ENCODE measurements at regions not wholly inside any gene's neighbourhood (a gene's known extent, or its start where the extent isn't known, plus 50 kb on each side); places are given as distances from the start of the nearest gene placed in this dataset.
"Not testable (repeated sequence)": the region's sequence is repeated elsewhere in the genome, so short reads cannot be mapped to it uniquely, and the experiment has no call there.

DNA sequence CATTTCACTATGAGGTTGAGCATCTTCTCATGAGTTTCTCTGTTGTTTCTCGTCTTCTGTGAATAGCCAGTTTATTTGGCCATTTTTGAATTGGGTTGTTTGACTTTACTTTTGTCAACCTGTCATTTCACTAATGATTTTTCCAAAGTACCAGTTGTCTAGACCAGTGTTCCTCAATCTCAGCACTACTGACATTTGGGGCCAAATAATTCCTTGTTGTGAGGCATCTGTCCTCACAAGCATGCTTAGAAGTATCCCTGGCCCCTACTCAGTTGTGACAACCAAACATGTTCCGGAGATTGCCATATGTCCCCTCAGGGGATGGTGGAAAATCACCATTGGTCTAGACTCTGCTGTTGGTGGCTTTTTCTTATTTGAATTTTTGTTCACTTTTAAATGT, 87.7 kb upstream of the GNAZ start:
- no peaks in the 10 kb centered on the region for H3K36me3 Mint-ChIP-seq
- no peak for DNase-seq
- POLR2A ChIA-PET: no interaction called here

DNA sequence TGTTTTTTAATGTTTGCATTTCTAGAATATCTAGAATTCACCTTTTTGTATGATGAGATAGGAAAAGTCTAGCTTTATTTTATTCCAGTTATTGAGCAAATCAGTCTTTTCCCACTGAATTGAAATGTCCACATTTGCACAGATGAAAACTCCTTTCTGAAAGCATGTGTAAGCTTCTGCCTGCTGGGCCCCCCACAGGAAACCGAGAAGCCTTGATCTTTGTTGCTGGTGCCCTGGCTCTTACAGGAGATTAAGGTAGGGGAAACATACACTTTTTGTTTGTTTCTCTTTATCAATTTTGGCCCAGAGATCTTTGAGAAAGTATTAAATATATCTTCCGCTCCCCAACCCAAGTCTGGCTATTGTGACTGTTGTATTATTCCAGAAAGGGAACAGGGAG, 87.2 kb upstream of the GNAZ start:
- ATAC-seq (ENCODE audit: low read depth): no peak
- POLR2A ChIA-PET: no interaction called here
- Mint-ChIP-seq H3K27ac (no peak overlapping the region), H3K4me1 (peaks cover 2% of the 10 kb centered on the region), H3K36me3 (no peaks in the 10 kb centered on the region), H3K9me3 (peaks cover 11% of the 10 kb centered on the region), H3K4me3 (no peak overlapping the region), H3K27me3 (peaks cover 5% of the 10 kb centered on the region)
- no peak for DNase-seq

More for the DNA sequence above, 87.7 kb upstream of the GNAZ start:
- Mint-ChIP-seq H3K4me1 (peaks cover 2% of the 10 kb centered on the region), H3K9me3 (peaks cover 11% of the 10 kb centered on the region), H3K27me3 (peaks cover 2% of the 10 kb centered on the region), H3K4me3 (no peak overlapping the region), H3K27ac (no peak overlapping the region)
- ATAC-seq (ENCODE audit: low read depth): no peak

DNA sequence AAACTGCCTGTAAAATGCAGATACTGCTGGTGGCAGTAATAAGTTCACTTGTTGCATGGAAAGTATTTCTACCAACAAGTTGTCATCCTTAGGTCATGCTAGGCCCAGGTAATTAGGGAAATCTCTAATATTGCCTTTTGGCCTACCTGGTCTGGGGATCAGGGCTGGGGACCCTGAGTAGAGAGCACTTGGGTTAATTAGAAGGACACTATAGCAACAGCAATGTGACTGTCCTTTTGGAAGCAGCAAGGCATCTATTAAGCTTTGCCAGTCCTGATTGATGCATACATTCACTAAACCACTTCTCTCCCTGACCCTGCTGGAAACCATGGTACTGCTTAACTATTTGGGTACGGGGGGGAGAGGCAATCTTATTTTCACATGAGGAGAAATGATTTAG, 86.5 kb upstream of the GNAZ start:
- Mint-ChIP-seq H3K27ac (no peak overlapping the region), H3K4me1 (peaks cover 2% of the 10 kb centered on the region), H3K4me3 (no peak overlapping the region), H3K36me3 (no peaks in the 10 kb centered on the region), H3K9me3 (peaks cover 11% of the 10 kb centered on the region), H3K27me3 (peaks cover 8% of the 10 kb centered on the region)
- ATAC-seq (ENCODE audit: low read depth) (no peak), DNase-seq (no peak)
- POLR2A ChIA-PET: no interaction called here

DNA sequence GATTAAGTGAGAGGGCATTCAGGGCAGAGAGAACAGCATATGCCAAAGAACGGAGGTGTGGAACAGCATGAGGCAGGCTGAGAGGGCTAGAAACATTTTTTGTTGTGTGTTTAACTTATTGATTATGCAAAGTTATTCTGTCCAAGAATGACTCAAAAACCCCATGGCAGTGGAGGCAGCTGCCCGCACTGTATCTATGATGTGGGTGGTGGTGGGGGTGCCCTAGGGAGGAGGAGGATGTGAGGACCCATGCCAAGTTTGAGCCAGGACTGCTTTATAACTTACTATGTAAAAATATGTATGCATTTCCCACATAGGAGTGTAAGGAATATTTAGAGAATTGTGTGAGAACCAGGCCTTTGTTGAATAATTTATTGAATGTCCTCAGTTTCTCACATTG, 85.4 kb upstream of the GNAZ start:
- Mint-ChIP-seq H3K36me3 (no peaks in the 10 kb centered on the region), H3K4me3 (no peak overlapping the region), H3K27ac (no peak overlapping the region), H3K27me3 (peaks cover 12% of the 10 kb centered on the region), H3K4me1 (peaks cover 2% of the 10 kb centered on the region), H3K9me3 (peaks cover 8% of the 10 kb centered on the region)
- POLR2A ChIA-PET: no interaction called here
- no peak for ATAC-seq (ENCODE audit: low read depth)
- no peak for DNase-seq

DNA sequence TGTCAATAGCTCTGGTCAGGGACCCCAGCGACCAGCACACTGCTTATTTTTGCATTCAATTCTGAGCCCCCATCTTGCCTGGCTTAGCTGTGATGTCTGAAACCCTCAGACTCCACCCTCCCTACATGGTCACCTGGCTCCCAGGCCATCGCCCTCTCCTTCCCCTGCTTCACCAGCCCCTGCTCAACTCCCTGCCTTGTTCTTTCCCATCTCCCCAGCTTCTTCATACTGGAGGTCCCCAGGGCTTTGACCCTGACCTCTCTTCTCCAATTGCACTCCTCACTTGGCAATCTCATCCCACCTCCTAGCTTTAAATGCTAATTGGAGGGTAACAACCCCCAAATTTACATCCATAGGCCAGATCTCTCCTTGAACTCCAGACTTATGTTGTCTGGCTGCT, 84.3 kb upstream of the GNAZ start:
- H3K27ac Mint-ChIP-seq: no peak overlapping the region
- peaks cover 19% of the 10 kb centered on the region for H3K27me3 Mint-ChIP-seq
- no peak overlapping the region for H3K4me3 Mint-ChIP-seq
- no peak for DNase-seq
- H3K9me3 Mint-ChIP-seq: peaks cover 3% of the 10 kb centered on the region
- POLR2A ChIA-PET: no interaction called here
- no peak for ATAC-seq (ENCODE audit: low read depth)
- H3K36me3 Mint-ChIP-seq: no peaks in the 10 kb centered on the region
- peaks cover 2% of the 10 kb centered on the region for H3K4me1 Mint-ChIP-seq

DNA sequence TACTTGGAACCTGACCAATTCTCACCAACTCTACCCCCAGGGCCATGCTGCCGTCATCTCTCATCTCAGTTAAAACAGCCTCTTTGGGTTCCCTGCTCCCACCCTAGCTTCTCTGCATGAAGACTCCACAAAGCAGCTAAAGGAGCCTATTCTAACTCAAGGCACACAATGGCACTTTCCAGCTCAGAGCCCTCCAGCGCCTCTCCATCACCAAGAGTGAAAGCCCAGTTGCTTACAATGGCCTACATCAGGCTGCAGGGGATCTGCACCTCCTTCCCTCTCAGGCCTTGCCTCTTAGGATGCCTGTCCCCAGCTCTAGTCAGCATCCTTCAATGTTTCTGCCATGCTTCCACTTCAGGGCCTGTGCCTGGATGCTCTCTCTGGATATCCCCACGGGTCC, 83.7 kb upstream of the GNAZ start:
- no peaks in the 10 kb centered on the region for H3K36me3 Mint-ChIP-seq
- no peak overlapping the region for H3K4me3 Mint-ChIP-seq
- H3K9me3 Mint-ChIP-seq: peaks cover under 1% of the 10 kb centered on the region
- no peak overlapping the region for H3K27ac Mint-ChIP-seq
- ATAC-seq (ENCODE audit: low read depth): no peak
- POLR2A ChIA-PET: no interaction called here
- no peak for DNase-seq
- peaks cover 20% of the 10 kb centered on the region for H3K27me3 Mint-ChIP-seq
- peaks cover 2% of the 10 kb centered on the region for H3K4me1 Mint-ChIP-seq

DNA sequence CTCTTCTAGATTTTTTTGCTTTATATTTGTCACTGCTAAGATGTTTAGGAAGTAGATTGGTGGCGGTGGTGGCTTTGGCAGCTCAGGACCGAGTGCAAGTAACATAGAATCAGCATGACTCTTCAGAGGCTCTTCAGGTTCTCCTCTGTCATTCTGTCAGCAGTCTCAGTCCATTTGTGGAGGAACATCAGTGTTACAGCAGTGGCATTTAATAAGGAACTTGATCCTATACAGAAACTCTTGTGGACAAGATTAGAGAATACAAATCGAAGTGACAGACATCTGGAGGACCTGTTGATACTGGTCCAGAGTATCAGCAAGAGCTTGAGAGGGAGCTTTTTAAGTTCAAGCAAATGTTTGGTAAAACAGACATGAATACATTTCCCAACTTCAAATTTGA, 82.2 kb upstream of the GNAZ start:
- peaks cover 2% of the 10 kb centered on the region for H3K4me1 Mint-ChIP-seq
- ATAC-seq (ENCODE audit: low read depth) (no peak), DNase-seq (no peak)
- H3K27ac Mint-ChIP-seq: no peak overlapping the region
- H3K4me3 Mint-ChIP-seq: no peak overlapping the region
- H3K36me3 Mint-ChIP-seq: no peaks in the 10 kb centered on the region
- POLR2A ChIA-PET: no interaction called here
- peaks cover 20% of the 10 kb centered on the region for H3K27me3 Mint-ChIP-seq
- H3K9me3 Mint-ChIP-seq: no peaks in the 10 kb centered on the region

DNA sequence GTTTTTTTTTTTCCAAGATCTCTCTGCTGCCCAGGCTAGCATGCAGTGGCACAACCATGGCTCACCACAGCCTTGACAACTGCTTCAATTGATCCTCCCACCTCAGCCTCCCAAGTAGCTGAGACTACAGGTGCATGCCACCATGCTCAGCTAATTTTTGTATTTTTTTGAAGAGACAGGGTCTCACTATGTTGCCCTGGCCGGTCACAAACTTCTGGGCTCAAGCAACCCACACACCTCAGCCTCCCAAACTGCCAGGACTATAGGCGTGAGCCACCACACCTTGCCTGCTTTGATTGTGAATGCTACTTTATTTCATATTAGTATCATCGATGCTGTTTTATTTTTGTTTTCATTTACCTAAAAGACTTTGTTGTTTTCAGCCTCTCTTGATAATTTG, 81.5 kb upstream of the GNAZ start:
- Mint-ChIP-seq H3K4me3 (no peak overlapping the region), H3K36me3 (no peaks in the 10 kb centered on the region), H3K4me1 (no peaks in the 10 kb centered on the region), H3K9me3 (no peaks in the 10 kb centered on the region), H3K27me3 (peaks cover 24% of the 10 kb centered on the region), H3K27ac (no peak overlapping the region)
- ATAC-seq (ENCODE audit: low read depth) (no peak), DNase-seq (no peak)
- POLR2A ChIA-PET: no interaction called here

DNA sequence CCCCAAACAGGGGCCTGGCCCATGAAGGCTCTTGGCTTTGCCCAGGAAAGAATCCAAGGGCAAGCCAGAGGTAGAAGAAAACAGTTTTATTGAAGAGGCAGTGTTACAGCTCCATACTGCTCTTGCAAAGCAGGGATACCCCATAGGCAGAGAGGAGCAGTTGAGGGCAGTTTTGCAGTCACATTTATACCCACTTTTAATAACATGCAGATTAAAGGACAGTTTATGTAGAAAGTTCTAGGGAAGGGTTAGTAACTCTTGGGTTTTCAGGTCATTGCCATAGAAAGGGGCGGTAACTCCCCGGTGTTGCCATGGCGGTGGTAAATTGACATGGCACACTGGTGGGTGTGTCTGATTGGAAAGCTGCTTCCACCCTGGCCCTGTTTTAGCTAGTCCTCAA, 80.5 kb upstream of the GNAZ start:
- no peak for DNase-seq
- H3K4me1 Mint-ChIP-seq: no peaks in the 10 kb centered on the region
- POLR2A ChIA-PET: no interaction called here
- ATAC-seq (ENCODE audit: low read depth): no peak
- H3K36me3 Mint-ChIP-seq: no peaks in the 10 kb centered on the region
- H3K4me3 Mint-ChIP-seq: no peak overlapping the region
- H3K27me3 Mint-ChIP-seq: peaks cover 33% of the 10 kb centered on the region
- H3K27ac Mint-ChIP-seq: no peak overlapping the region
- no peaks in the 10 kb centered on the region for H3K9me3 Mint-ChIP-seq

DNA sequence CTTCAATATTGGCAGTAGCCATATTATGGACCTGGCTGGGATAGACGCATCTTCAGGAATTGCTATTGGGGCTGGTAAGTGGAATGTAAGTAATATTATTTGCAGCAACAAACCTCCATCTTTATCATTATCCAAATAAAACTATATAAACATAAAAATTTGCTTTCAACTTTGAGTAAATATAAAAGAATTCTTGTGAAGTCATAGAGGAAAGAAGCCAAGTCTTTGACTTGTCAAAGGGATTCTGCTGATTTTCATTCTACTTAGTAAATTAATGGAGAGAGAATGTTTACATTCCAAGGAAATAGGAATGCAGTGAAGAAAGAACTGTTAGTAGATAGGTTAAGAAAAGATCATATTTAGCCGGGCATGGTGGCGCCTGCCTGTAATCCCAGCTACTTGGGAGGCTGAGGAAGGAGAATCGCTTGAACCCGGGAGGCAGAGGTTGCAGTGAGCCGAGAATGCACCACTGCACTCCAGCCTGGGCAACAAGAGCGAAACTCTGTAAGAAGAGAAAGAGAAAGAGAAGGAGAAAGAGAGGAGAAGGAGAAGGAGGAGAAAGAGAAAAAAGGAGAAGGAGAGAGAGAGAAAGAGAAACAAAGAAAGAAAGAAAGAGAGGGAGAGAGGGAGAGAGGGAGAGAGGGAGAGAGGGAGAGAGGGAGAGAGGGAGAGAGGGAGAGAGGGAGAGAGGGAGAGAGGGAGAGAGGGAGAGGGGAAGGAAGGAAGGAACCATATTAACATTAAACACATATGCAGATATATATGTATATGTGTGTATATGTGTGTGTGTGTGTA, 79.4 kb upstream of the GNAZ start:
- peaks cover 40% of the 10 kb centered on the region for H3K27me3 Mint-ChIP-seq
- H3K36me3 Mint-ChIP-seq; H3K27ac Mint-ChIP-seq; ATAC-seq (ENCODE audit: low read depth); H3K4me3 Mint-ChIP-seq; DNase-seq; POLR2A ChIA-PET; H3K4me1 Mint-ChIP-seq; H3K9me3 Mint-ChIP-seq: not testable (repeated sequence)

DNA sequence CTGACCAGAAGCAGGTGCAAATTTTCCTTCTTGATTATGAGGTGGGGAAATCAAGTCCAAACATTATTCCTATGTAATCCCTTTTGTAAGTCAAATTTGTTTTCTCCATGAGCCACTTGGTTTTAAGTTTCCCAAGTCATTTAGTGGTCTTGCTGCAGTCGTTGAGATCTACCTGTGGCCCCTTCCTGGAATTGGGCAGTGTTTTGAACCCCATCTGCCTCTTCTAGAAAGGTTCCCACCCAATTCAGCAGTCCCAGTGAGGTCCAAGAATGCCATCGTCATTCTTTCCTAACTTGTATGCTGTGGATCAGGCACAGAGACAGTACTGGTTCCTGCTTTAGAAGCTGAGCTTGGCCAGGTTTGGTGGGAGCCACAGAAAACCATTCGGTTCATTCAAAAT, 77.8 kb upstream of the GNAZ start:
- H3K36me3 Mint-ChIP-seq: peaks cover 2% of the 10 kb centered on the region
- no peaks in the 10 kb centered on the region for H3K4me1 Mint-ChIP-seq
- H3K27ac Mint-ChIP-seq: no peak overlapping the region
- no peak overlapping the region for H3K4me3 Mint-ChIP-seq
- ATAC-seq (ENCODE audit: low read depth) (no peak), DNase-seq (no peak)
- peaks cover 47% of the 10 kb centered on the region for H3K27me3 Mint-ChIP-seq
- H3K9me3 Mint-ChIP-seq: peaks cover 8% of the 10 kb centered on the region
- POLR2A ChIA-PET: no interaction called here

DNA sequence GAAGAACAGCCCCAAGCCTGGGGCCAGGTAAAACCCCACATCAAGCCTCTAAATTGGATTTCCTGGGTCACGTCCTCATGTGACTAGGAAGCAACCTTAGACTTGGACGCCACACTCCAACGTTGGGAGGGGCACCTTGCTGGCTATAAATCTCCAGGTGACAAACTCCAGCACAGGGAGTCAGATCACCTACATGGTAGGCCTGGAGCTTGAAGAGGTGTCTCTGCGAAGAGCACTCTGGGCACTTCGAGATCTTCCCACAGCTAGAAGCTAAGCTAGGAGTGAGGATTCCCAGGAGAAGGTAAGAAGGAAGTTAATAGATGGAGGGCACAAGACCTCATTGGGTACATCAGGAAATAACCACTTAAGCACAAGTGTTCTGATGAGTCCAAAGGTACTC, 77.1 kb upstream of the GNAZ start:
- Mint-ChIP-seq H3K27me3 (peaks cover 51% of the 10 kb centered on the region), H3K4me1 (no peaks in the 10 kb centered on the region), H3K36me3 (peaks cover 4% of the 10 kb centered on the region), H3K4me3 (no peak overlapping the region), H3K9me3 (peaks cover 12% of the 10 kb centered on the region), H3K27ac (no peak overlapping the region)
- ATAC-seq (ENCODE audit: low read depth) (no peak), DNase-seq (no peak)
- POLR2A ChIA-PET: no interaction called here

DNA sequence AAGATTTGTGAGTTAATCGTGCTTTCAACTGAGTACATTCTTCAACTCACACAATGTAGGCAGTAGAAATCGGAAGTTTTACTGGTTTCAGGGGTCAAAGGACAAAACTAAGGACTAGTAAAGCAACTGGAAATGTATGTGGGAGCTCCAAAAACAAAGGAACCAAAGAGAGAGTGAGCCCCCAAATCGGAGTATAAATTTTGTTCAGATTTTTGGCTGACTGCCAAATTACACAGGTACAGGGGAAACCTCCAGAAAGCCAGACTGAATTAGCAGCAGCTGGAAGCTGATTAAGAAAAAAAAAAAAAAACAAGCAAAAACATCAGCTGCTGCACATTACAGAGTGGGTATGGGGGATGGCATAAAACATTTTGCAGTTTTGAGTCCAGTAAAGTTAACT, 75.2 kb upstream of the GNAZ start:
- peaks cover 4% of the 10 kb centered on the region for H3K36me3 Mint-ChIP-seq

DNA sequence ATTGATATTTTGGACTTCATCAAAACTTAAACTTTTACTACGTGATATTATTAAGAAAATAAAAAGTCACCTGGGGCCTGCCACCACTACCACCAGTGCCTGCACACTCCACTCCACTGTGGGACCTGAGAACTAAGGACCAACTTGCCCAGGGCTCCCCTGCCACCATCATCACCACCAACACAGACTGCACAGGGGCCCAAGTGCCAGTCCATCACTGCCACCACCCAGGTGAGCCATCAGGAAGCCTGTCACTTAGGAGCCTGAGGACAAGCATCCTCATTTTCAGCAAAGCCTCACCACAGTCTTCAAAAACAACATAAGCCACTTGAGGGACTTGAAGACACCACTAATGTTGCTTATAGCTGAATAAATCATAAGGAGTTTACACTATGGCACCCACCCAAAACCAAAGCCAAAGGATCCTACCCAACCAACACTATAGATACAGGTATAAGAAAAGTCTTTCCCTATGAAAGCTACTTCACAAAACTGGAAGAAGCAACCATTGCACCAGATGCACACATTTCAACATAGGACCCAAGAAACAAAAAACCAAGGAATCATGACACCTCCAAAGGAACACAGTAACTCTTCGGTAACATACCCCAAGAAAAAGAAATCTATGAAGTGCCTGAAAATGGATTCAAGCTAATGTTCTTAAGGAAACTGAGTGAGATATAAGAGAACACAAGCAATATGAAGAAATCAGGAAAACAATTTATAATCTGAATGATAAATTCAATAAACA, 73.6 kb upstream of the GNAZ start:
- peaks cover 4% of the 10 kb centered on the region for H3K36me3 Mint-ChIP-seq
- POLR2A ChIA-PET: no interaction called here
- ATAC-seq (ENCODE audit: low read depth) (no peak), DNase-seq (no peak)
- H3K4me1 Mint-ChIP-seq: no peaks in the 10 kb centered on the region
- peaks cover 51% of the 10 kb centered on the region for H3K27me3 Mint-ChIP-seq
- H3K9me3 Mint-ChIP-seq: peaks cover 25% of the 10 kb centered on the region
- no peak overlapping the region for H3K4me3 Mint-ChIP-seq
- H3K27ac Mint-ChIP-seq: no peak overlapping the region

More for the DNA sequence above, 75.2 kb upstream of the GNAZ start:
- peaks cover 21% of the 10 kb centered on the region for H3K9me3 Mint-ChIP-seq
- no peak overlapping the region for H3K4me3 Mint-ChIP-seq
- ATAC-seq (ENCODE audit: low read depth) (no peak), DNase-seq (no peak)
- POLR2A ChIA-PET: no interaction called here
- no peak overlapping the region for H3K27ac Mint-ChIP-seq
- no peaks in the 10 kb centered on the region for H3K4me1 Mint-ChIP-seq
- peaks cover 52% of the 10 kb centered on the region for H3K27me3 Mint-ChIP-seq
